GM12878 (cell line): ENCODE measurements at regions not wholly inside any gene's neighbourhood (a gene's known extent, or its start where the extent isn't known, plus 50 kb on each side); places are given as distances from the start of the nearest gene placed in this dataset.

Source experiments
- BHLHE40 ChIP-seq, 2 experiments: fragments of 450-650 bp in 1 of 2; IDR thresholded peaks; 2 replicates each; pipeline ENCODE4 v1.6.1; 2011 to 2017; ENCODE audit warnings: low read depth in 2 of 2, borderline replicate concordance in 1 of 2, improper control_type of control experiment in 1 of 2, low read length in 1 of 2, mild to moderate bottlenecking in 1 of 2
- CEBPB ChIP-seq, 2 experiments: fragments of 150-350 bp in 1 of 2; IDR thresholded peaks; 2 replicates each; pipeline ENCODE4 v1.6.1; 2012 to 2014; ENCODE audit warnings: low read depth in 2 of 2, low read length in 2 of 2, borderline replicate concordance in 1 of 2, inconsistent platforms in 1 of 2
- HCFC1 ChIP-seq: fragments of 150-350 bp; IDR thresholded peaks from 2 replicates; pipeline ENCODE4 v1.6.1; 2014; ENCODE audit warnings: low read length
- PML ChIP-seq: IDR thresholded peaks from 2 replicates; pipeline ENCODE4 v1.6.1; 2012; ENCODE audit warnings: low read length, inconsistent platforms
- RCOR1 ChIP-seq: conservative IDR thresholded peaks from 2 replicates; pipeline ENCODE4 v1.6.1; 2012; ENCODE audit warnings: low read depth, low read length, improper control_type of control experiment
- TF ChIP-seq, protein P1 (sequence below): fragments of 450-650 bp; IDR thresholded peaks from 2 replicates; pipeline ENCODE4 v1.6.1; 2017; ENCODE audit warnings: mild to moderate bottlenecking
- TF ChIP-seq, protein P2 (sequence below): fragments of 450-650 bp; IDR thresholded peaks from 2 replicates; pipeline ENCODE4 v1.6.1; 2016; ENCODE audit warnings: mild to moderate bottlenecking
- TF ChIP-seq, protein P3 (sequence below), 3 experiments: IDR thresholded peaks in 2 of 3; conservative IDR thresholded peaks in 1 of 3; 2 replicates each; pipeline ENCODE4 v1.5.1; 2011; ENCODE audit warnings: low read depth in 3 of 3, low read length in 3 of 3, mild to moderate bottlenecking in 3 of 3, control low read depth in 2 of 3, moderate library complexity in 2 of 3, inconsistent platforms in 1 of 3, mixed read lengths in 1 of 3; ENCODE audit not compliant: control insufficient read depth in 2 of 3, insufficient read depth in 1 of 3; ENCODE audit errors: extremely low read depth in 1 of 3

DNA sequence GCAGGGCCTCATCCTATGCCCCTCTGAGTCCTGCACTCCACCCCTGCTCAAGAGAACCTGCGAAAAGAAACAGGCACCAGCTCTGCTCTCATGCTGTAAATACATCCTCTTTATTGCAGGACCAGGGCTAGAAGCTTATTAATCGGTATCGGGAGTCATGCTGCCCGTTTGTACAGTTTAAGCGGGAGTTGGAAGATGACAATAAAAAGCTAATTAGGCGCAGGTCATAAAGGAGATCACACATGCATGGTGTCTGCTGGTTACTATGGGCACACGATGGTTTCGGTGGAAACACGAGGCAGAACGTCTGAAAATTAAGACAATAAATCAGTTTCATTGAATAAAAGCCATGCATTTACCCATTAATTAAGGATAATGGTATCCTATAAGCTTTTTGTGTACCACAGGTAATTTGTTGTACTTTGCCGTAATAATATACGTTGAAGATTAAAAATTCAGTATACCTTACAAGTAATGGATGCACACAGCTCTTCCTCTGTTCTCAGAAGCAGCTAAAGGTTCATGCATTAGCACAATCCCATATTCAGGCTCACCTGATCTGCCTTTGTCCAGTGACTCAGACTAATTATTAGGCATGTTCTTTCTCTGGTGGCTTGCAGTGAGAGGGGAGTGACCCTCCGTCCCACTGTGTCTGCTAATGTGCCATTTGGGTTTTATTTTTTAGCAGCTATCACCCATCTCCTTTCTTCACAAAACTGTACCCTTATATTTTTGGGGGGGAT lies 406.0 kb downstream of the TSHZ3 start:
- TF ChIP-seq RCOR1 (no peak), HCFC1 (no peak), PML (no peak), BHLHE40 (IDR thresholded peaks at IDR 0.05; ENCODE audit: borderline replicate concordance in 1 of 2, low read depth in 2 of 2, low read length in 1 of 2) (no peak), CEBPB (IDR thresholded peaks at IDR 0.05; ENCODE audit: borderline replicate concordance in 1 of 2, low read depth in 2 of 2, low read length in 2 of 2) (no peak)
- TF ChIP-seq, protein P1, sequence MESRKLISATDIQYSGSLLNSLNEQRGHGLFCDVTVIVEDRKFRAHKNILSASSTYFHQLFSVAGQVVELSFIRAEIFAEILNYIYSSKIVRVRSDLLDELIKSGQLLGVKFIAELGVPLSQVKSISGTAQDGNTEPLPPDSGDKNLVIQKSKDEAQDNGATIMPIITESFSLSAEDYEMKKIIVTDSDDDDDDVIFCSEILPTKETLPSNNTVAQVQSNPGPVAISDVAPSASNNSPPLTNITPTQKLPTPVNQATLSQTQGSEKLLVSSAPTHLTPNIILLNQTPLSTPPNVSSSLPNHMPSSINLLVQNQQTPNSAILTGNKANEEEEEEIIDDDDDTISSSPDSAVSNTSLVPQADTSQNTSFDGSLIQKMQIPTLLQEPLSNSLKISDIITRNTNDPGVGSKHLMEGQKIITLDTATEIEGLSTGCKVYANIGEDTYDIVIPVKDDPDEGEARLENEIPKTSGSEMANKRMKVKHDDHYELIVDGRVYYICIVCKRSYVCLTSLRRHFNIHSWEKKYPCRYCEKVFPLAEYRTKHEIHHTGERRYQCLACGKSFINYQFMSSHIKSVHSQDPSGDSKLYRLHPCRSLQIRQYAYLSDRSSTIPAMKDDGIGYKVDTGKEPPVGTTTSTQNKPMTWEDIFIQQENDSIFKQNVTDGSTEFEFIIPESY: no peak
- TF ChIP-seq, protein P2, sequence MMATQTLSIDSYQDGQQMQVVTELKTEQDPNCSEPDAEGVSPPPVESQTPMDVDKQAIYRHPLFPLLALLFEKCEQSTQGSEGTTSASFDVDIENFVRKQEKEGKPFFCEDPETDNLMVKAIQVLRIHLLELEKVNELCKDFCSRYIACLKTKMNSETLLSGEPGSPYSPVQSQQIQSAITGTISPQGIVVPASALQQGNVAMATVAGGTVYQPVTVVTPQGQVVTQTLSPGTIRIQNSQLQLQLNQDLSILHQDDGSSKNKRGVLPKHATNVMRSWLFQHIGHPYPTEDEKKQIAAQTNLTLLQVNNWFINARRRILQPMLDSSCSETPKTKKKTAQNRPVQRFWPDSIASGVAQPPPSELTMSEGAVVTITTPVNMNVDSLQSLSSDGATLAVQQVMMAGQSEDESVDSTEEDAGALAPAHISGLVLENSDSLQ: no peak
- TF ChIP-seq, protein P3, sequence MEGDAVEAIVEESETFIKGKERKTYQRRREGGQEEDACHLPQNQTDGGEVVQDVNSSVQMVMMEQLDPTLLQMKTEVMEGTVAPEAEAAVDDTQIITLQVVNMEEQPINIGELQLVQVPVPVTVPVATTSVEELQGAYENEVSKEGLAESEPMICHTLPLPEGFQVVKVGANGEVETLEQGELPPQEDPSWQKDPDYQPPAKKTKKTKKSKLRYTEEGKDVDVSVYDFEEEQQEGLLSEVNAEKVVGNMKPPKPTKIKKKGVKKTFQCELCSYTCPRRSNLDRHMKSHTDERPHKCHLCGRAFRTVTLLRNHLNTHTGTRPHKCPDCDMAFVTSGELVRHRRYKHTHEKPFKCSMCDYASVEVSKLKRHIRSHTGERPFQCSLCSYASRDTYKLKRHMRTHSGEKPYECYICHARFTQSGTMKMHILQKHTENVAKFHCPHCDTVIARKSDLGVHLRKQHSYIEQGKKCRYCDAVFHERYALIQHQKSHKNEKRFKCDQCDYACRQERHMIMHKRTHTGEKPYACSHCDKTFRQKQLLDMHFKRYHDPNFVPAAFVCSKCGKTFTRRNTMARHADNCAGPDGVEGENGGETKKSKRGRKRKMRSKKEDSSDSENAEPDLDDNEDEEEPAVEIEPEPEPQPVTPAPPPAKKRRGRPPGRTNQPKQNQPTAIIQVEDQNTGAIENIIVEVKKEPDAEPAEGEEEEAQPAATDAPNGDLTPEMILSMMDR (IDR thresholded peaks at IDR 0.05 in 2 of 3, conservative IDR thresholded peaks at IDR 0.05 in 1 of 3; ENCODE audit: control insufficient read depth in 2 of 3, extremely low read depth in 1 of 3, insufficient read depth in 1 of 3, low read depth in 3 of 3, low read length in 3 of 3): no peak
